Endothelial cell (in vitro differentiated cells): ENCODE measurements at regions not wholly inside any gene's neighbourhood (a gene's known extent, or its start where the extent isn't known, plus 50 kb on each side); places are given as distances from the start of the nearest gene placed in this dataset.

Experiments used
- DNase-seq: peaks from one replicate; pipeline ENCODE4 v3.0.0; 2021; ENCODE audit warnings: low spot score
- H3K27ac Mint-ChIP-seq: one replicate; pipeline ENCODE4 v1.8.0; 2021; ENCODE audit warnings: mixed read lengths, inconsistent platforms; ENCODE audit not compliant: unreplicated experiment
- H3K27me3 Mint-ChIP-seq: one replicate; pipeline ENCODE4 v1.8.0; 2021; ENCODE audit warnings: mild to moderate bottlenecking, moderate library complexity, mixed read lengths, inconsistent platforms; ENCODE audit not compliant: unreplicated experiment
- H3K36me3 Mint-ChIP-seq: one replicate; pipeline ENCODE4 v1.8.0; 2021; ENCODE audit warnings: mild to moderate bottlenecking, low read depth, mixed read lengths, inconsistent platforms; ENCODE audit not compliant: unreplicated experiment
- H3K4me1 Mint-ChIP-seq: one replicate; pipeline ENCODE4 v1.8.0; 2021; ENCODE audit warnings: mild to moderate bottlenecking, mixed read lengths, inconsistent platforms; ENCODE audit not compliant: unreplicated experiment
- H3K4me3 Mint-ChIP-seq: one replicate; pipeline ENCODE4 v1.8.0; 2021; ENCODE audit warnings: mild to moderate bottlenecking, mixed read lengths, inconsistent platforms; ENCODE audit not compliant: unreplicated experiment
- H3K9me3 Mint-ChIP-seq: one replicate; pipeline ENCODE4 v1.8.0; 2021; ENCODE audit warnings: mixed read lengths, inconsistent platforms; ENCODE audit not compliant: unreplicated experiment
- TF ChIP-seq, protein P1 (sequence below): fragments of 200-600 bp; sonication (generic); IDR thresholded peaks from one replicate; pipeline ENCODE4 v1.5.0; 2021; ENCODE audit warnings: antibody characterized with exemption; ENCODE audit not compliant: unreplicated experiment

DNA sequence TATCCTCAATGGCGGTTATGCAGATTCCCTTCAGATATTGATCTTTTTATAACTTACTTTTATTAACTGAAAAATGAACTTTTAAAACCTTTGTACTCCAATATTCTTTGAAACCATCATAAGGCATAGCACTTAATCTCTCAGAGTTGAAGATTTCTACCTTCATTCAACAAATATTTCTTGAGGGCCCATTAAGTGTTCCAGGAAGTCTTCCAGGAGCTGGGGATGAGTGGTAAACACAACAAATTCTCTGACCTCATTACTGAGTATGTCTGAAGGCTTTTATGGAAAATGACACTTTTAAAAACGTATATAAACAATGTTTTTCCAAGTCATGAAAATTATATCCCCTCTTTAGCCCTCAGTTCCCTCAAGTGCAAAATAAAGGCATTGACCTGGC is 575.3 kb upstream of the IL12A start:
- DNase-seq: no peak
- Mint-ChIP-seq H3K4me3 (no peak overlapping the region), H3K4me1 (no peaks in the 10 kb centered on the region), H3K27me3 (no peaks in the 10 kb centered on the region), H3K36me3 (no peaks in the 10 kb centered on the region), H3K9me3 (no peaks in the 10 kb centered on the region), H3K27ac (no peak overlapping the region)
- TF ChIP-seq, protein P1, sequence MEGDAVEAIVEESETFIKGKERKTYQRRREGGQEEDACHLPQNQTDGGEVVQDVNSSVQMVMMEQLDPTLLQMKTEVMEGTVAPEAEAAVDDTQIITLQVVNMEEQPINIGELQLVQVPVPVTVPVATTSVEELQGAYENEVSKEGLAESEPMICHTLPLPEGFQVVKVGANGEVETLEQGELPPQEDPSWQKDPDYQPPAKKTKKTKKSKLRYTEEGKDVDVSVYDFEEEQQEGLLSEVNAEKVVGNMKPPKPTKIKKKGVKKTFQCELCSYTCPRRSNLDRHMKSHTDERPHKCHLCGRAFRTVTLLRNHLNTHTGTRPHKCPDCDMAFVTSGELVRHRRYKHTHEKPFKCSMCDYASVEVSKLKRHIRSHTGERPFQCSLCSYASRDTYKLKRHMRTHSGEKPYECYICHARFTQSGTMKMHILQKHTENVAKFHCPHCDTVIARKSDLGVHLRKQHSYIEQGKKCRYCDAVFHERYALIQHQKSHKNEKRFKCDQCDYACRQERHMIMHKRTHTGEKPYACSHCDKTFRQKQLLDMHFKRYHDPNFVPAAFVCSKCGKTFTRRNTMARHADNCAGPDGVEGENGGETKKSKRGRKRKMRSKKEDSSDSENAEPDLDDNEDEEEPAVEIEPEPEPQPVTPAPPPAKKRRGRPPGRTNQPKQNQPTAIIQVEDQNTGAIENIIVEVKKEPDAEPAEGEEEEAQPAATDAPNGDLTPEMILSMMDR: no peak

DNA sequence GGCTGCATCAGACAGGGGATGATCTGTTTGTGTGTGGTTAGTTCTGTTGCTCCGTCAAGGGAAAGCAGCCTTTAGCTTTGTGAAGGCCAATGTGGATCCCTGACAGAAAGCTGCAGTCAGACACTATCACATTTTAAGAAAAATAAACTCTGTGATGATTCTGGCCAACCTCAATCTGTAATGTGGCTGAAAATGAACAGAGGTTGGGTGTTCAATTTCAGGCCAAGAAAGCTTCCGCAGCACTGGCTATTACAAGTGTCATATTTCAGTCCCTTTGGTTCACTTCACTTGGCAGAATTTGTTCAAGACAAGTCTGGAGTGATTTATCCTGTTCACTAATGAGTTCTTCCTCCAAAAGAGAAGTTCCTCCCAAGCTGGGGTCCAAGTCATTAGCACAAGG is 571.8 kb upstream of the IL12A start:
- no peak for DNase-seq
- TF ChIP-seq, protein P1: no peak
- no peak overlapping the region for H3K4me3 Mint-ChIP-seq
- H3K4me1 Mint-ChIP-seq: peaks cover 3% of the 10 kb centered on the region
- H3K9me3 Mint-ChIP-seq: no peaks in the 10 kb centered on the region
- H3K27me3 Mint-ChIP-seq: no peaks in the 10 kb centered on the region
- H3K27ac Mint-ChIP-seq: no peak overlapping the region
- H3K36me3 Mint-ChIP-seq: no peaks in the 10 kb centered on the region

DNA sequence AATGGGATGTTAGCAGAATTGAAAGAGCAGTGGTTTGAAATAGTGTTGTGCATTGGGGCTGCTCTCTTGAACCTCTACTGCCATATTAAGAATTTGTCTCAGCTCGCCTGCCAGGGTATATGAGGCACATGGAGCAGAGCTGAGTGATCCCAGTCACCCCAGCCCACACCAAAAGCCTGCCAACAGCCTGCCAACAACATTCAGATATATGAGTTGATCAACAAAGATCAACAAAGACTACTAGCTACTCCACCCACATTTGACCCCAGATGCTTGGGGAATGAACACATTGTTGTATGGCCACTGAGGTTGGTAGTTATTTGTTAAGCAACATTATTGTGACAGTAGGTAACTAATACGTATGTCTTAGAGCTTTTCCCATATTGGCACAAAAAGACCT is 570.9 kb upstream of the IL12A start:
- DNase-seq: no peak
- Mint-ChIP-seq H3K4me3 (no peak overlapping the region), H3K27ac (no peak overlapping the region), H3K27me3 (no peaks in the 10 kb centered on the region), H3K4me1 (peaks cover 3% of the 10 kb centered on the region), H3K9me3 (no peaks in the 10 kb centered on the region), H3K36me3 (no peaks in the 10 kb centered on the region)
- TF ChIP-seq, protein P1: no peak

DNA sequence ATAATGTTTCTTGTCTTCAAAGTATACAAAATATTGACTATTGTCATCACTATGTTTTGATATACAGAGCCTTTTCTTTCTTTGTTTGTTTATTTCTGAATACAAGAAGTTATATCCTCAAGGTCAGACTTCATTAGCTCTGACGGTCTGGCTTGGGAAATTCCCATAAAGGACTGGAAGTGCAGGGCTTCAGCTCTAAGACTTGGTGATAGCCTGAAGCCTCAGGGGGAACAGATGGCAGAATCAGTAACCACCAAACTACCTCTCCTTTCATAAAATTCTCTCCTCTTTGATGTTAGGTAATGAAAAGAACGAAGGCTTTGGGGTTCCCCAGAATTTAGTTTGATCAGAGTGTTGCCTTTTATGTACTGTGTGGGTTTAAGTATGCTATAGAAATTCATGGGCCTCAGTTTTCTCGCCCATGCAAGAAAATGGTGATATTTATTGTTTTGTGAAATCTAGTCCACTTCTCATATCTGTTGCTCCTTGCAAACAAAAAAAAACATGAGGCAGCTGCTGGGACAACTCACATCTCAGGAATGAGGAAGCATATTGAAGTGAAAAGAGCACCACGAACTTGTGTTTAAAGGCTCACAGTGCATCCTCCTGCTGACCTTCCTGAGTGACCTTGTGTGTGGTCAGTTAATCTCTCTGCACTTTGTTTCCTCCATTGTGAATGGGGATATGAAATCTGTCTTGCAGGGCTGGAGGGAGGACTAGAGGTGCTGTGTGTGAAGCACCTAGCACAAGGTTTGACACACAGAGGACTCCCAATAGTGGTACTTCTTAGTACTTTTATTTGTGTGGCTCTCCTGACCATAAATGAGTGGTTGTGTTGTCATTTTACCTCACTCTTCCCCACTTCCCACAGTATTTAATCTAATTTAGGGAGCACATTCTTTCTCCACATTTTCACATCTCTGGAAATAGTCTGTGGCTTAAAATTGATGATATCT is 569.8 kb upstream of the IL12A start:
- no peaks in the 10 kb centered on the region for H3K36me3 Mint-ChIP-seq
- no peak overlapping the region for H3K4me3 Mint-ChIP-seq
- H3K27me3 Mint-ChIP-seq: no peaks in the 10 kb centered on the region
- DNase-seq: no peak
- peaks cover 3% of the 10 kb centered on the region for H3K4me1 Mint-ChIP-seq
- TF ChIP-seq, protein P1: no peak
- no peaks in the 10 kb centered on the region for H3K9me3 Mint-ChIP-seq
- H3K27ac Mint-ChIP-seq: no peak overlapping the region

DNA sequence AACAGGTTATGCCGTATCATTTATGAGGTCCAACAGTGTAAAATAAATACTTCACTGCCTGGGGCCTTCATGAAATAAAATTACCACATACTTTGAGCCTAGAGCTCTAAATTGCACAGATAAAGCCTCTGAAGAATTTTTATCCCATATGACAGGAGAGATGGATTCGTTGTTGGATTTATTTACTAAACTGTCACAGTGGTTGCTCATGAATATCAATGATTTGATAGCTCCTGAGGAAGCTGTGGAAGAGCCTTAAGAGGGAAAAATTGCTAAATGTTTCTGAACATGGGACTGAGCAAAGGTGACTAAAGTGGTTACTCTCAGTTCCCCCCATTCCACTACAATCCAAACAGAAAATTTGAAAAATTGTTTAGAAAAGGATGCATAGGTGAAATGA is 558.9 kb upstream of the IL12A start:
- Mint-ChIP-seq H3K4me1 (no peaks in the 10 kb centered on the region), H3K4me3 (no peak overlapping the region), H3K27ac (no peak overlapping the region), H3K36me3 (no peaks in the 10 kb centered on the region), H3K9me3 (no peaks in the 10 kb centered on the region), H3K27me3 (peaks cover 1% of the 10 kb centered on the region)
- DNase-seq: no peak
- TF ChIP-seq, protein P1: no peak
